ENCODE measurements at regions not wholly inside any gene's neighbourhood (a gene's known extent, or its start where the extent isn't known, plus 50 kb on each side); places are given as distances from the start of the nearest gene placed in this dataset.
"Not testable (repeated sequence)": the region's sequence is repeated elsewhere in the genome, so short reads cannot be mapped to it uniquely, and the experiment has no call there.

DNA sequence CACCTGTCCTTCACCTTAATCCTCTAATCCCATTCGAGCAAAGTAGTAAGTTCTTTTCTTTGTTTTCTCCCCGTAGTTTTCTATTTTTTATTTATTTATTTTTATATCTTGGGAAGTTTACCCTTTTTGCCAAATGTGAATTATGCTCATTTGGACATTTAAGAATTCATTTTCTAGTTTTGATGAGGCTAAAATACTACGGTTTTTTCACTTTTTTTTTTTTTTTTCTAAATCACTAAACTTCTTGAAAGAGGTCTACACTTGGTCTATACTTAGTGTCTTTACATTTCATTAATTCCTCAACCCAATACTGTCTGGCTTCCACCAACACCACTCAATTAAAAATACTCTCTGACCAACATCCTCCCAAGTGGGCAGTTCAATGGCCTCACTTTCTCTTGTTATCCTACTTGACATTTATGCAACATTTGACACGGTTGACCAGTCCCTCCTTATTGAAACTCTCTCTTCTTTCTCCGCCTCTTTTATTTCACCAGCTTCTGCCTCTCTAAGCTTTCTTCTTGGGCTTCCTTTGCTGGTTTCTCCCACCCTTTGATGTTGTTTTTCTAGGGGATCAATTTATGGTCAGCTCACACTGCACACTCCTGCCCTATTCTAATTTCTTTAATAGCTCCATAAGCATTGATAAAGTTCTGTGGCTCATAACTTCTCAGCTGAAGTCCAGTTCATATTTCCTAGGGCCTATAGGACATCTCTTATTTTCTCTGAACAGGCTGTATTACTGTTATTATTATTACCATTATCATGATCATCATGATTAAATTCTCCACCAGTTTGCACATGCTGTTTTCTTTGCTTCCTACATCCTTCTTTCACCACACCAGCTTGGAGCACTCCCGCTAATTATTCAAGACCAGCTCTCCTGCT is 72.6 kb upstream of the CITED2 start:
- no peak for TF ChIP-seq POLR2A (IDR thresholded peaks at IDR 0.05; ENCODE audit: low read depth, low read length)
- FAIRE-seq, result no peak

DNA sequence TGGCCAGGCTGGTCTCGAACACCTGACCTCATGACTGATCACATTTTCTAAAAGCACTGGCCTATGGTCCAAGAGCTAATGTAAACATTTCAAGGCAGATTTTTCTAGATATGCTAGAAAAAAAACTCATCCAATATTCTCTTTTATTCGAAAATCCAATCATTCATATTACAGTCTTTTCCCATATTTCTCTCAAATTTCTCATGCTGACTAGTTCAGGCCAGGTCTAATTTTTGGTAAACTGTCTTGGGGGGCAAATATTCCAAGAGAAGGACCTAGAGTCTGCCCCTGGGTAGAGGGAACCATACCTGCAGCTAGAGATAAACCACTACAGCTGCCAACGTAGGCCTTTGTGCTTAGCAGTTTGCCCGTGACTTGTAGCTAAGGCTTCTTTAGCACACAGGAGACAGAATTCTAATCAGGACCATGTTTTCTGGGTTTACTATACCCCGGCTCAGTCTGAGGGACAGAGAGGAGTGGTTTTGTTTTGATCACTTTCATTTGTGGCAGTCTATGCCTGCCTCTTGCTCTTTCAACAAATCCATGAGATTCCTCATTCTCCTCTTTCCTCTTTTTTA is 71.8 kb upstream of the CITED2 start:
- no peak for DNase-seq (ENCODE audit: insufficient read length, low spot score)
- FAIRE-seq, result no peak
- TF ChIP-seq POLR2A (IDR thresholded peaks at IDR 0.05; ENCODE audit: low read depth, low read length), result no peak

More for the DNA sequence above, 72.6 kb upstream of the CITED2 start:
- no peak for DNase-seq (ENCODE audit: insufficient read length, low spot score)

GRCh38 chr6:139444273-139444787 is 69.9 kb upstream of the CITED2 start:
- not testable (repeated sequence) for DNase-seq (ENCODE audit: insufficient read length, low spot score); FAIRE-seq

- DNase-seq (ENCODE audit: insufficient read length, low spot score), result no peak
- TF ChIP-seq POLR2A (IDR thresholded peaks at IDR 0.05; ENCODE audit: low read depth, low read length), result no peak
- no peak for FAIRE-seq
Observed at GRCh38 chr6:139443231-139444112, 69.0 kb upstream of the CITED2 start.

DNA sequence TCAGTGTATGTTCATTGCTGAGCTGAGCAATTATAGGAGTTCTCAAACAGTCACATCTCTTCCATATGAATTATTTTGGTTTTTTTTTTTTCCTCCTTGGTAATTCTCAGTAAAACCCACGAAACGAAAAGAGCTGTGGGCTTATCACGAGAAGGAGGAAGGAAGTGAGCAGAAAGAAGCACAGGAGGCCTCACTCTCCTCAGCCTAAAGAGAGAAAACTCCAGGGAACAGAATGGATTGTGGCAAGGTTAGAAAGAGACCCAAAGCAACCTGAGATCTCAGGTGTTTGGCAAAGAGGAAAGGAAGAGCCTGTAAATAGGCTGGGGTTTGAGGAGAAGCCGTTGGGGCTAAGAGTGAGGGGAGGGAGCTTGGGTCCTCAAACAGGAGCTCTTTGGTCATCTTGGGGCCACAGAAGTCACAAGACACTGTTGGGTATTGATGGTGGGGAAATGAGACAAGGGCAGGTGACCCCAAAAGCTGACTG is 67.8 kb upstream of the CITED2 start:
- DNase-seq (ENCODE audit: insufficient read length, low spot score) (no peak), FAIRE-seq (no peak)
- TF ChIP-seq POLR2A (IDR thresholded peaks at IDR 0.05; ENCODE audit: low read depth, low read length), result no peak

DNA sequence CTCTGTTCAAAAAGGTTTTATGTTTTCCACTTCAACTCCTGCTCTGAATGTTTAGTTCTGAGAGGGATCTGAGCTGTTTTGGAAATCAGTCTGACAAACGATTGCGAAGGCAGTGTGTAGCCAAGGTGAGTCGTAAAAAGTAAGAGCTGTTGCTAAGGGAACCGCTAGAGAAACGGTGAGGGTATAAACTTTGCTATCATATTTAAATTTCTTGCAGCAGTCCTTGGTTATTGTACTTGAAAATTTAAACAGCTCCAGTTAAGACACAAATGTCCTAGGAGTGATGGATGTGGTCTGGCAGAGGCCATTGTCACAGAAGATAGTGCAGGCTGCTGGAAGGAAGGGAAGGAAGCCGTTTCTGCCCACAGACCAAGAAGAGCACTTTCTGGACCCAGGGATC is 64.9 kb upstream of the CITED2 start:
- FAIRE-seq (no peak), DNase-seq (ENCODE audit: insufficient read length, low spot score) (no peak)
- TF ChIP-seq POLR2A (IDR thresholded peaks at IDR 0.05; ENCODE audit: low read depth, low read length), result no peak

- FAIRE-seq (no peak), DNase-seq (ENCODE audit: insufficient read length, low spot score) (no peak)
- TF ChIP-seq POLR2A (IDR thresholded peaks at IDR 0.05; ENCODE audit: low read depth, low read length), result no peak
Observed at GRCh38 chr6:139438775-139439174, 64.3 kb upstream of the CITED2 start.

- FAIRE-seq, result no peak
- no peak for TF ChIP-seq POLR2A (IDR thresholded peaks at IDR 0.05; ENCODE audit: low read depth, low read length)
- no peak for DNase-seq (ENCODE audit: insufficient read length, low spot score)
Observed at GRCh38 chr6:139436957-139437348, 62.5 kb upstream of the CITED2 start.

GRCh38 chr6:139436200-139436956 is 61.9 kb upstream of the CITED2 start:
- DNase-seq (ENCODE audit: insufficient read length, low spot score), result no peak
- no peak for TF ChIP-seq POLR2A (IDR thresholded peaks at IDR 0.05; ENCODE audit: low read depth, low read length)
- FAIRE-seq, result no peak

GRCh38 chr6:139433631-139434419 is 59.4 kb upstream of the CITED2 start:
- no peak for TF ChIP-seq POLR2A (IDR thresholded peaks at IDR 0.05; ENCODE audit: low read depth, low read length)
- FAIRE-seq (no peak), DNase-seq (ENCODE audit: insufficient read length, low spot score) (no peak)

GRCh38 chr6:139431602-139431956 is 57.1 kb upstream of the CITED2 start:
- no peak for TF ChIP-seq POLR2A (IDR thresholded peaks at IDR 0.05; ENCODE audit: low read depth, low read length)
- no peak for FAIRE-seq
- no peak for DNase-seq (ENCODE audit: insufficient read length, low spot score)

DNA sequence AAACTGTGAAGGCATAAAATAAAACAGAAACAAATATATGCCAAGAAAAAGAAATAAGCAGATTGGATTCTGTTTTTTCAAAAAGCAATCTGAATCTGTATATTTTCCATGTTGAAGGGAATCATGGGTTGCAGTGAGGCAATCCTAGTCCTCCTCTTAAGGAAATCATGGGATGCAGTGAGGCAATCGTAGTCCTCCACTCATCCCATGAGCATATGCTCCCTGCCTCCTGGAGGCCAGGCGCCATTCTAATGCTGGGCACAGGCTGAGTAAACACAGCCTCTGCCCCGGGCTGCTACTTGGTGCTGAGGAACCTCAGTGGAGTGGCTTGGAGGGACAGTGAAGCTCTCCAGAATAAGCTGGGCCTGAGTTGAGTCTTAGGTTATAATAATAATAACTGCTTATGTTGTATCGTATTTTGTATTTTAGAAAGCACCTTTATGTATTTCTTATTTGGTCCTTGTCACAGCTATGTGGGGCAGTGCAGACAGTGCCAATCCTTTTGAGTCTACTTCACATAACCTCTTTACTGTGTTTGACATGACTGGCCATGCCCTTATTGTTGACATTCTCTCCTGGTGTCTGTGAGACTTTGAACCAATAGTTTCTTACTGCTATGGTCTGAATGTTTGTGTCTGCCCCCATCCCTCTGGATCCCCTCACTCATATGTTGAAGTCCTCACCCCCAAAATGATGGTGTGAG is 56.6 kb upstream of the CITED2 start:
- no peak for DNase-seq (ENCODE audit: insufficient read length, low spot score)
- TF ChIP-seq POLR2A (IDR thresholded peaks at IDR 0.05; ENCODE audit: low read depth, low read length), result no peak
- FAIRE-seq, result no peak

Measured in H54 (cell line).